ENCODE measurements at regions not wholly inside any gene's neighbourhood (a gene's known extent, or its start where the extent isn't known, plus 50 kb on each side); places are given as distances from the start of the nearest gene placed in this dataset.
"Not testable (repeated sequence)": the region's sequence is repeated elsewhere in the genome, so short reads cannot be mapped to it uniquely, and the experiment has no call there.

GRCh38 chr15:45812200-45812599 lies 177.4 kb downstream of the SQOR start:
- no peak for DNase-seq

DNA sequence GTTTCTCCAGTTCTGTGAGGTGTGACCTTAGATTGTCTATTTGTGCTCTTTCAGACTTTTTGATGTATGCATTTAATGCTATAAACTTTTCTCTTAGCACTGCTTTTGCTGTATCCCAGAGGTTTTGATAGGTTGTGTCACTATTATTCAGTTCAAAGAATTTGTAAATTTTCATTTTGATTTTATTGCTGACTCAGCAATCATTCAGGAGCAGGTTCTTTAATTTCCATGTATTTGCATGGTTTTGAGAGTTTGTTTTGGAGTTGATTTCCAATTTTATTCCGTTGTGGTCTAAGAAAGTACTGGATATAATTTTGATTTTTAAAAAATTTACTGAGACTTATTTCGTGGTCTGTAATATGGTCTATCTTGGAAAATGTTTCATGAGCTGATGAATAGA lies 182.7 kb downstream of the SQOR start:
- DNase-seq, result not testable (repeated sequence)

GRCh38 chr15:45821390-45821789 lies 186.6 kb downstream of the SQOR start:
- DNase-seq, result no peak

DNA sequence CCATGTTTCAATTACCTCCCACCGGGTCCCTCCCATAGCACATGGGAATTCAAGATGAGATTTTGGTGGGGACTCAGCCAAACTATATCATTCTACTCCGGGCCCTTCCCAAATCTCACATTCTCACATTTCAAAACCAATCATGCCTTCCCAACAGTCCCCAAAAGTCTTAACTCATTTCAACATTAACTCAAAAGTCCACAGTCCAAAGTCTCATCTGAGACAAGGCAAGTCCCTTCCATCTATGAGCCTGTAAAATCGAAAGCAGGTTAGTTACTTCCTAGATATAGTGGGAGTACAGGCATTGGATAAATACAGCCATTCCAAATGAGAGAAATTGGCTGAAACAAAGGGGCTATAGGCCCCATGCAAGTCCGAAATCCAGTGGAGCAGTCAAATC lies 188.1 kb downstream of the SQOR start:
- DNase-seq, result not testable (repeated sequence)

GRCh38 chr15:45827275-45827674 lies 192.4 kb downstream of the SQOR start:
- no peak for DNase-seq

- no peak for DNase-seq
Observed at GRCh38 chr15:45827766-45828165, 192.9 kb downstream of the SQOR start.

GRCh38 chr15:45829336-45830153 lies 194.7 kb downstream of the SQOR start:
- no peak for DNase-seq

DNA sequence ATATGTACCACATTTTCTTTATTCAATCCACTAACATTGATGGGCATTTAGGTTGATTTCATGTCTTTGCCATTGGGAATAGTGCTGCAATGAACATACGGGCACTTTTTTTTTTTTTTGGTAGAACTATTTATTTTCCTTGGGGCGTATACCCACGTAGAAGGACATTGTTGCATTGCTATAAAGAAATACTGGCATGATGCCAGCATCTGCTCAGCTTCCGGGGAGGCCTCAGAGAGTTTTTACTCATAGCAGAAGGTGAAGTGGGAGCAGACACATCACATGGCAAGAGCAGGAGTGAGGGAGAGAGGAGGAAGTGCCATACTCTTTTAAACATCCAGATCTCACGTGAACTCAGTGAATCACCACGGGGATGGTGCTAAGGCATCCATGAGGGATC lies 197.0 kb downstream of the SQOR start:
- DNase-seq, result no peak

DNA sequence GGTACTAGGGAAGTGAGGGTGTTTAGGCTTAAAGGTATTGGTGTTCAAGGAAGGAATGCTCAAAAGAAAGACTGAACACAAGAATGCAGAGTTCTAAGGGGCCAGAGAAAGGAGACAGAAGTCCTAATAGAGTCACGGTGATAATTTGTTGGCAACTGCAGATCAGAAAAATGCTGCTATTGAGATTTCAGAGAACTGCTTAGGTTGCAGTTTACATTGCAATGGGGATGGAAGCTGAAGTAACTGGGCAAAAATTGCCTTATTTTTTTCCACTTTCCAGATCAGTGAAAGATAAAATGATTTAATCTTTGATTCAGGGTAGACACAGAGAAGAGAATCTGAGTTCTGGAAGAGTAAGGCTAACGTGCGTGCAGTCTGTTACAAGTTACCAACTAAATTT lies 199.8 kb downstream of the SQOR start:
- DNase-seq, result no peak

DNA sequence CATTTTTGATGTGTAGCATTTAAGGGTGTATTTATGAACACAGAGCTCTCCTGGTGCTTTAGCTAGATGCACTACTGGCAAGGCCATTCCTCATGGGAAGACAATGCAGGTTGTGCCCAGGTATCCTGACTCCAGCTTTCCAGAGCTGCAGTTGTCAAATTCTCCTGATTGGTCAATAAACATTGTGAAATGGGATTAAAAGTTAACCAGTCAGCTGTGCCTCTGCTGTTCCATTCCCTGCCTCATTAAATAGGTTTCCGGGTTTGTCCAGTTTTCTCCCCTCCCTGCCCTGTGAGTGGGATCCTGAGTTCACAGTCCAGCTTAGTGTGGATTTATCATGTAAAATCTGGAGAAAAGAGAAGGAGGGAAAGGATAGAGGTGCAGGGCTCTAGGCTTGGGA lies 207.3 kb downstream of the SQOR start:
- no peak for DNase-seq

- no peak for DNase-seq
Observed at GRCh38 chr15:45847645-45848044, 212.8 kb downstream of the SQOR start.

GRCh38 chr15:45849136-45849535 lies 214.3 kb downstream of the SQOR start:
- no peak for DNase-seq

GRCh38 chr15:45854455-45855202 lies 219.8 kb downstream of the SQOR start:
- DNase-seq, result no peak

GRCh38 chr15:45855210-45855906 lies 220.5 kb downstream of the SQOR start:
- no peak for DNase-seq

GRCh38 chr15:45855907-45856579 lies 221.2 kb downstream of the SQOR start:
- no peak for DNase-seq

DNA sequence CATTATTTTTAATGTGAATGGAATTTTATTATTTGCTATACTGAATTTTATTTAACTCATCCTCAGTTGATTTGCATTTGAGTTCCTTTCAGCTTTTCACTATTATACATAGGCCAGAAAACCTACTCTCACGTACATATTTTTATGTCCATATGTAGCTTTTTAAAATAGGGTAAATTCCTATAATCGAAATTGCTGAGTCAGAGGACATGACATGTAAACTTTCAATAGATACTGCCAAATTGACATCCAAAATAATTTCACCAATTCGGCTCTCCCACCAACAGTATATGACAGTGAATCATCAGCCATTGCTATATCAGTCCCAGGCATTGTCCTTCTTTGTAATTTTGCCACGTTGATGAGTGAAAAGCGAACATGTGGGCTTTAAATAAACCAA lies 222.5 kb downstream of the SQOR start:
- no peak for DNase-seq

- DNase-seq, result no peak
Observed at GRCh38 chr15:45858491-45858890, 223.7 kb downstream of the SQOR start.

GRCh38 chr15:45862034-45862433 lies 227.2 kb downstream of the SQOR start:
- no peak for DNase-seq

- DNase-seq, result no peak
Observed at GRCh38 chr15:45863881-45864580, 229.2 kb downstream of the SQOR start.

- DNase-seq, result no peak
Observed at GRCh38 chr15:45866616-45867015, 231.8 kb downstream of the SQOR start.

- no peak for DNase-seq
Observed at GRCh38 chr15:45867281-45867680, 232.5 kb downstream of the SQOR start.

DNA sequence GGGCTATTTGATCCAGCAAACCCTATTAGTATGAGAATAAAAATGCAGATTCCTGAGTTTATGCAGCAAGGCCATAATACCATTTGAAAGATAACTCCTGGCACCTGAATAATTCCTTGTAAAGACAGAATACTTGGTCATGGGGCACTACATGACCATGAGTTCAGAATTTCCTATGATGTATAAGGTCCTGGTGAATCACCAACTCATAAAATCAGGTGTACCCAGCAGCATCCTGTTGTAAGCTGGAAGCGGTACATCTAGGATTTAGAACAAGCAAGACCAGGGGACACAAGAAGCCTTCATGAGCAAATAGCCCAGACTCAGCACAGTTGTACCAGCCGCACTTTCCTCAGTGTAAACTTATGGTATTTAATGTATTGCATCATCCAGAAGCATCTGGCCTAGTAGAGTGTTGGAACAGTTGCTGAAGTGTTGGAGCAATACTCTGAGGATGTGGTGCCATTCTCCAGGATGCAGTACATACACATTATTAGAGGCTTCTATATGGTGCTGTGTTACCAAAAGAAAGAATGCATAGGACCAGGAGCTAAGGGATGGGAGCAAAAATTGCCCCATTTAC lies 233.4 kb downstream of the SQOR start:
- DNase-seq, result no peak
